Activated T-cell treated with anti-CD3 and anti-CD28 coated beads, Interleukin-2, amount 50 U/mL, for 72 hours (primary cell): ENCODE measurements at regions not wholly inside any gene's neighbourhood (a gene's known extent, or its start where the extent isn't known, plus 50 kb on each side); places are given as distances from the start of the nearest gene placed in this dataset.

Source experiments
- ATAC-seq, 2 donors: fragments of 150-1000 bp; cut with Tn5 transposase; replicated peaks in 1 of 2; 2 replicates each; pipeline ENCODE4 v1.10.0; 2021; ENCODE audit warnings: moderate library complexity in 2 of 2, mild to moderate bottlenecking in 1 of 2
- DNase-seq, 2 donors: peaks; one replicate each; pipeline ENCODE4 v3.0.0; 2021 to 2022; ENCODE audit warnings: mixed read lengths in 1 of 2
- H3K27ac Mint-ChIP-seq: one replicate; pipeline ENCODE4 v1.8.0; 2022; ENCODE audit warnings: mild to moderate bottlenecking, moderate library complexity, mixed read lengths
- H3K27me3 Mint-ChIP-seq: one replicate; pipeline ENCODE4 v1.8.0; 2022; ENCODE audit warnings: low read depth, mixed read lengths
- H3K36me3 Mint-ChIP-seq, 2 donors: one replicate each; pipeline ENCODE4 v1.8.0; 2022; ENCODE audit warnings: mixed read lengths in 2 of 2, mild to moderate bottlenecking in 1 of 2; ENCODE audit not compliant: insufficient read depth in 2 of 2
- H3K4me1 Mint-ChIP-seq: one replicate; pipeline ENCODE4 v1.8.0; 2022; ENCODE audit warnings: low read depth, mixed read lengths
- H3K4me3 Mint-ChIP-seq, 2 donors: one replicate each; pipeline ENCODE4 v1.8.0; 2022; ENCODE audit warnings: mild to moderate bottlenecking in 2 of 2, mixed read lengths in 2 of 2, moderate library complexity in 2 of 2
- H3K9me3 Mint-ChIP-seq, 2 donors: one replicate each; pipeline ENCODE4 v1.8.0; 2022; ENCODE audit warnings: mixed read lengths in 2 of 2

DNA sequence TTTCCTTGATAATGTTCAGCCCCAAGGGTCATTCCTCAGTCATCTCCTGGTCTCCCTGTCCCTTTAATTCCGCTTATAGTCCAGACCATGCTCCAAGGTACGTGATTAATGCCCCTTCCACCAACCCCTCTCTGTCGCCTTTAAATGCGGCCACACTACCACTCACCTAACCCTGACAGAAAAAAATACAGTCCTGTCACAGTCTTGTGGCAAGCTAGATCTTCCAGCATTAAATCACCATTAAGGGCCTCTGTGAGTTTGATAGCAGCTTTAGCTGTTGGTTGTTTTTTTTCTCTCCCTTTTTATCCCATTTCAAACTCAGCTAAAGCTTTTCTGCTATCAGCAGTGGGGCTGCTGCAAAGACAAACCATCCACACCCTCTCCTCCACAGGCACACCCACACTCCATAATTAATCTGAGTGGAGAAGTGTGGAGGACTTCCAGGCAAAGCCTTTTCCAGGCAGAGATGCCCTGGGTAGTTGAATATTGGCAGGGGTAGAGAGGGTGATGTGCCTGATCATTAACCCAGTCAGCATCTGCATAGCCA lies 522.7 kb upstream of the CLINT1 start:
- DNase-seq, result no peak
- peaks cover 3 to 6% of the 10 kb centered on the region in 2 donors for H3K9me3 Mint-ChIP-seq
- peaks cover 12% of the 10 kb centered on the region for H3K4me1 Mint-ChIP-seq
- no peak for ATAC-seq
- no peaks in the 10 kb centered on the region for H3K27me3 Mint-ChIP-seq
- H3K27ac Mint-ChIP-seq, result no peak overlapping the region
- H3K36me3 Mint-ChIP-seq, result peaks cover 2 to 3% of the 10 kb centered on the region in 2 donors
- no peak overlapping the region for H3K4me3 Mint-ChIP-seq

DNA sequence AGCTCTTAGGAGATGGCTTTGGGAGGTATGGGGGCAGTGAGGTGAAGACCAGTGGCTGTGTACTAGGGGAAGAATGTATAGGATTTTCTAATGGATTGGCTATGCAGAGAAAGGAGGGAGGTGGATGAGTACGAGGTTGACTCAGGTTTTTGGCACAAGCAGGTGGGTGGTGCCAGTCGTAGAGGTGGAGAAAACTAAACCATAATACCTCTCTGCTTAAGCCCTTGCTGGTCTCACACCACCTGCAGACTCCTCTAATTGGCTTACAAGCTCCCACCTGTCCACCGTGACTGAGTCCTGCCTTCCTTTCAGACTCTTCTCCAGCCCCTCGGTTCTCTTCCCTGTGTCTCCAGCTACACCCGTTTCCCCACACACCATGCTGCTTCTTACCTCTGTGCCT lies 521.7 kb upstream of the CLINT1 start:
- no peak for ATAC-seq
- peaks cover 2 to 3% of the 10 kb centered on the region in 2 donors for H3K36me3 Mint-ChIP-seq
- DNase-seq, result no peak
- no peak overlapping the region for H3K27ac Mint-ChIP-seq
- peaks cover 3 to 6% of the 10 kb centered on the region in 2 donors for H3K9me3 Mint-ChIP-seq
- H3K4me3 Mint-ChIP-seq, result no peak overlapping the region
- H3K27me3 Mint-ChIP-seq, result no peaks in the 10 kb centered on the region
- peaks cover 12% of the 10 kb centered on the region for H3K4me1 Mint-ChIP-seq

DNA sequence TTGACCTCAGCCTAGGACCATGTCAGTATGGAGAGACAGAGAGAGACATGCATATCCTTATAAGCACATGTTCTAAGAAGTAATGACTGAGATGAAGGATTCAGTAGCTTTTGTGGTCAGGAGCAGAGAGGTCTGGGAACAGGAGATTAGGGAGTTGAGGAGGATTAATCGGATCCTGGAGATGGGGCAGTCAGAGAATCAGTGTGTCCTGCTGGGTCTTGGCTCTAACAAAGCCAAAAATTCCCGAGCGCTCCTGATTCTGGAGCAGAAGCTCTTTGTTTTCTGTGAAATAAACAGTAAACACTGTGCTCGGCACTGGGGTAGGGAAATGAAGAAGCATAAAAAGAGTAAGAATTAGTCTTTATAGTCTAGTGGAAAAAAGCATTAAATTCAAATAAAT lies 520.0 kb upstream of the CLINT1 start:
- H3K36me3 Mint-ChIP-seq, result peaks cover 0 to 2% of the 10 kb centered on the region in 2 donors
- DNase-seq, result no peak
- H3K27ac Mint-ChIP-seq, result no peak overlapping the region

DNA sequence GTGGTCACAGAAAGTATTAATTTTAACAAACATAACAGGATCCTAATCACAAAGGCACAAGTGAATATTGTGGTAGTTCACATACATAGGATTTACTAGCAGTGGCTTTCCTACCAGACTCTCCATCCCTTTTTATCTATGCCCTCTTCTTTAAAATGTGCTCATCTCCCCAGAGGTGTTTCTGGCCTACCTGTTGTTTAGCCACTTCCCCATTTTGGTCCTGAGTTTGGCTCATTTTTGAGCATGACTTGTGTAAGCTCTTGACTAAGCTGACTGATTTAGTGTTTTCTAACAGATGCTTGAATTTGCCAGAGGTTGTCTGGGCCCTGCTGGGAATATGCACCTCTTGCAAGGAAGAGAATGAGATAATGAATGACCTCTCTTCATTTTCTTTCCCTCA lies 517.7 kb upstream of the CLINT1 start:
- Mint-ChIP-seq H3K36me3 (no peaks in the 10 kb centered on the region), H3K27ac (no peak overlapping the region), H3K9me3 (peaks cover 0 to 2% of the 10 kb centered on the region in 2 donors), H3K4me1 (no peaks in the 10 kb centered on the region), H3K4me3 (no peak overlapping the region), H3K27me3 (no peaks in the 10 kb centered on the region)
- no peak for ATAC-seq
- DNase-seq, result no peak

More for the DNA sequence above, 520.0 kb upstream of the CLINT1 start:
- no peaks in the 10 kb centered on the region for H3K27me3 Mint-ChIP-seq
- no peak overlapping the region for H3K4me3 Mint-ChIP-seq
- H3K9me3 Mint-ChIP-seq, result peaks cover 0 to 2% of the 10 kb centered on the region in 2 donors
- H3K4me1 Mint-ChIP-seq, result peaks cover 6% of the 10 kb centered on the region
- no peak for ATAC-seq

DNA sequence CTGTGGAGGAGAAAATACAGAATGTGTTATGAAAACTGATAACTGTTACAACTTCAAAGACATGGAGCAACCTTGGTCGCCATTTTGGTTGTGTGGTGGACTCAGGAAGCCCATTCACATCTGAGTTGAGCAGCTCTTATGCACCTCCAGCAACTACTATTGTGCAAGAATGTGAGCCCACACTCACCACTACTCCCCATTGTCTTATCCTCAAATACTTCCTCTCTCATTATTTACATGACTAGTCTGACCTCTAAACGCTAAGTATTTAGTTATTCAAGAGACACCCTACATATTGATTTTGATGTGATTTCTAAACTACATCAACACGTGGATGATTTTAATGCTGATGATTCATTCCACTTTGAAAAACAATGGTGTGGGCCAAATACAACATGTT lies 516.6 kb upstream of the CLINT1 start:
- Mint-ChIP-seq H3K4me3 (no peak overlapping the region), H3K27me3 (no peaks in the 10 kb centered on the region), H3K4me1 (no peaks in the 10 kb centered on the region), H3K9me3 (peaks cover 0 to 2% of the 10 kb centered on the region in 2 donors), H3K36me3 (no peaks in the 10 kb centered on the region), H3K27ac (no peak overlapping the region)
- no peak for ATAC-seq
- no peak for DNase-seq

DNA sequence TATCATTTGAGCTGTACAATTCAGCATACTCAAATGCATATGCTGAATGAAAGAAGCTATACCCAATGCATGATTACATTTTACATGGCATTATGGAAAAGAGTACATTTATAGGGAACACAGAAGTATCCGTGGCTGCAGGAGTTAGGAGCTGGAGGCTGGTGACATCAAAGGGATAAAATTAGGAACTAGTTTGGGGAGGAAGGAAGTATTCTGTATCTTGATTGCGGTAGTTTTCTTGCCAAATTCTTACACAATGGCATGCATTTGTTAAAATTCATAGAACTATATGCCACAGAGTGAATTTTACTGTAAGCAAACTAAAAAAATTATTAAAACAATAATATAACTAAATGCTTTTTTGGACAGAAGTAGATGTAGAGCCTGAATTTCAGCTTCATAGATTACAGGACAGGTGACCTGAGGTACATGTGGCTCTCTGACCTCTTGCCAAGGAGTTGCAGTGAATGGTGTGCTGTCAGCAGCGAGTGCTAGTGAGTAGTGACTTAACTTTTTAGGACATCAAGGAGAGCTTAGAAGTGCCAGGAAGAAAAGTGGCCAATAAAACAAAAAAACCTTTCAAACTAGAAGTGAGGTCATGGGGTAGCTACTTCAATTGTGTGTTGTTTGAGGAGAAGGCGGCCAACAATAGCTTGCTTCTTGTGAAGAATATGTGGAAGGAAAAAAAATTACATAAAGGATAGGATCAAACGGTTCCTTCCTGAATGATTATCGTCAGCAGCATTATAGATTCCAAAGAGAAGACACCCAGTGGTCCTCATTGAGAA lies 514.9 kb upstream of the CLINT1 start:
- DNase-seq (no peak), ATAC-seq (no peak)
- Mint-ChIP-seq H3K4me3 (no peak overlapping the region), H3K27ac (no peak overlapping the region), H3K27me3 (no peaks in the 10 kb centered on the region), H3K9me3 (peaks cover 0 to 2% of the 10 kb centered on the region in 2 donors), H3K36me3 (no peaks in the 10 kb centered on the region), H3K4me1 (no peaks in the 10 kb centered on the region)

DNA sequence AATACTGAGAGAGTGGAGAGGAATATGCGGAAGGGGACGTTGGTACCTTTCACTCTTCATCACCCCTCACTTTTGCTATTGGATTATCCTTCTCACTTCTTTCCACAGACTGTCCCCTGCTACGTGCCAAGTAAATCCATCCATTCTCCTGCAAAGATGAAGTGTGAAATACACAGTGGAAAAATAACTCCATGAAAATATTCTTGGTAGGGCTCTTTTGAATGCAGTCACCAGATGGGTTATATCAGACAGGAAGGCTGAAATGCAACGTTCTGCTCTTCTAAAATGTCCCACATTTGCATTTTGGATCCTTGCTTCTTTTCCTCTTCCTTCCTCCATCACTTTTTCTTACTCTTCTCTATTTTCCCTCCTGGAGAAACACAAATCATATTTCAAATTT lies 510.3 kb upstream of the CLINT1 start:
- Mint-ChIP-seq H3K4me3 (no peak overlapping the region), H3K27ac (no peak overlapping the region), H3K27me3 (no peaks in the 10 kb centered on the region), H3K4me1 (no peaks in the 10 kb centered on the region), H3K9me3 (no peaks in the 10 kb centered on the region), H3K36me3 (no peaks in the 10 kb centered on the region)
- no peak for DNase-seq
- ATAC-seq, result no peak

DNA sequence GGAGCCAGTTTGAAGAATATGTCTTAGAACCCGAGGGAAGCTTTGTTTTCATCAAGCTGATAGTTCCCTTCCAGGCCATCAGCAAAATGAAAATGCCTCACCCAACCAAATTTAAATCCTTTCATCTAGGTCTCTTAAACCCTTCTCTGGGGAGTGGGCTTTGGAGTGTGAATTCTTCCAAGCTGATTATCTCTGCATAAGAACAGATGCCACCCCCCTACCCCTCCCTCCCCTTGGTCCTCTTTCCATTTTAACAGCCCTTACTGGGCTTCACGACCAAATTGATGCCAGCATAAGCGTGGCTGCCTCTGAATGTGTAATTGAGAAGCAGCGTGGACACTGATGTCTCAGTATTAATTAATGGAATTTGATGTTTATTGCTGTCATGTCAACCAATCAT lies 509.7 kb upstream of the CLINT1 start:
- Mint-ChIP-seq H3K27ac (no peak overlapping the region), H3K36me3 (no peaks in the 10 kb centered on the region), H3K4me1 (no peaks in the 10 kb centered on the region), H3K9me3 (no peaks in the 10 kb centered on the region), H3K27me3 (no peaks in the 10 kb centered on the region), H3K4me3 (no peak overlapping the region)
- no peak for DNase-seq
- no peak for ATAC-seq

DNA sequence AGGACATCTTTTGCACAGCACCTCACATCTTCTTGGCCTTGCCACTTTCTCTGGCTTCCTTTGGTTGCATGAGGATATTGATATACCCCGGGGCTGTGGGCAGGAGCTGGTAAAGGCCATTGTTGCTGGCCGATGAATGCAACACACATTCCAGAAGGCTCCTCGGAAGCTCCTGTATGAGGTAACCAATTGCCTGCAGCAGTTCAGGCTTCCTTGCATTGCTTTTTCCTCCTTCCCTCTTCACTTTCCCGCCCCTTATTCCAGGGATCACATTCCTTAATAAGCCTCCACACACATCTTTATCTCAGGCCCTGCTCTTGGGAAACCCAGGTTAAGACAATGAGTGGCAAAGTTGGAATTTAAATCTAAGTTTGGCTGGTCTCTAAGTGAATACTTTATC lies 505.4 kb upstream of the CLINT1 start:
- Mint-ChIP-seq H3K36me3 (no peaks in the 10 kb centered on the region), H3K4me3 (no peak overlapping the region), H3K27ac (no peak overlapping the region), H3K9me3 (no peaks in the 10 kb centered on the region), H3K27me3 (no peaks in the 10 kb centered on the region), H3K4me1 (no peaks in the 10 kb centered on the region)
- ATAC-seq (no peak), DNase-seq (no peak)

DNA sequence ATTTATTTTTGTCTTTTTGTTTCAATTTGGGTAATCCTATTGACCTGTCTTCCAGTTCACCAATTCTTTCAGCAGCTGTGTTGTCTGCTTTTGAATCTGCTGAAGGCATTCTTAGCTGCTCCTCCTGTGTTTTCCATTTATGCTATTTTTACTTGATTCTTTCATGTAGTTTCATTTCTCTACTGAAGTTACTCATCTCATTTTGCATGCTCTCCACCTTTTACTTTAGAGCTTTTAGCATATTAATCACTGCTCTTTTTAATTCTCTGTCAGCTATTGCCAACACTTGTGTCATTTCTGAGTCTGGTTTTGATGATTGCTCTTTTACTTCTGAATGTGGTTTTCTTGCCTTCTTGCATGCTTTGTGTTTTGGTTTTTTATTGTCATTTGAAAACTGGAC lies 496.0 kb upstream of the CLINT1 start:
- Mint-ChIP-seq H3K9me3 (peaks cover 7% of the 10 kb centered on the region in 2 donors), H3K4me1 (peaks cover 15% of the 10 kb centered on the region), H3K4me3 (no peak overlapping the region), H3K27me3 (no peaks in the 10 kb centered on the region), H3K27ac (peak overlapping the region; percentile 52), H3K36me3 (peaks cover 7 to 8% of the 10 kb centered on the region in 2 donors)
- ATAC-seq (peak; percentile 91 to 93), DNase-seq (no peak)

DNA sequence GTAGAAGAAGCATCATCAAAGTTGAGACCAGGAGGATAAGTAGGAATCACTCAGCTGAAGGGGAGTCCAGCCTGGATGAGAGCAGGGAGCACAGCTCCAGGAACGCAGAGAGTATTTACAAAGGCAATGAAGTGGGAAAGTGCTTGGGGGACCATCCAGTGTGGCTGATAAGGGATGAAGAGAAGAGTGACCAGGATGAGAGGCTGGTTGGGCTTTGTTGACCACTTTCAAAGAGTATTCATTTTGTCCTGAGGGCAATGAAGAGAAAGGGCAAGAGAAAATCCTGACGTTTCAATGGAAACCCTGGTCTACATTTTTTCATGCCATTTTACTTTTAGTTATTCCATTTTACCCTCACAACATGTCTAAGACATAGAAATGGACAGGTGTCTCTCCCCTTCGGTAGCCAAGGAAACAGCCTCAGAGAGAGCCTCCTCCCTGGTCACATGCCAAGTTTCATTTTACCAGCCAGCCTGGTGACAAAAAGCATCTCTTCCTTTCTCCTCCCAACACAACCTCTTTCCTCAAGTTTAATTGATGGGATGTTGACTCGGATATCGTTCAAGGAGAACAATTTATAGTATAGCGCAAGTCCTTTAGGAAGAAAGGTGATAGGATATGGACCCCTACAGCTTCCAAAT lies 492.7 kb upstream of the CLINT1 start:
- DNase-seq (no peak), ATAC-seq (no peak)
- H3K9me3 Mint-ChIP-seq, result peaks cover 7% of the 10 kb centered on the region in 2 donors
- H3K4me3 Mint-ChIP-seq, result no peak overlapping the region
- no peak overlapping the region for H3K27ac Mint-ChIP-seq
- H3K36me3 Mint-ChIP-seq, result peaks cover 7 to 8% of the 10 kb centered on the region in 2 donors
- H3K27me3 Mint-ChIP-seq, result no peaks in the 10 kb centered on the region
- peaks cover 15% of the 10 kb centered on the region for H3K4me1 Mint-ChIP-seq

DNA sequence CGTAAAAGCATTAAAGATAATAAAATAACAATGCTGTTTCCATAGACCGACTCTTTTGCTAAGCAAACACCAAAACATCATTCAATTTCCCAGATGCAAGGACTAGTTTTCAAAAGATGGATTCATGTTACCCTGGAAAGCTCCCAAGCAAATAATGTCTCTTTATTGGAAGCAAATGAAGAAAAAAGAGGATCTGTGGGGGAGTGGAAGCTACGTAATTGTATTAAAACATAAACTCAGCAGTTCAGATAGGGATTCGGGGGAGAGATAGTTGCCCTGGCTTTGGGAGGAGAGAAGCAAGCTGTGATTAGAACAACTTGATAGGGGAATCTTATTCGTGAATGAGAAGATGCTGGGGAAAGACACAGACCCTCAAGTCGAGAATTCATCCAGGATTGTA lies 491.0 kb upstream of the CLINT1 start:
- DNase-seq (no peak), ATAC-seq (no peak)
- no peaks in the 10 kb centered on the region for H3K27me3 Mint-ChIP-seq
- H3K27ac Mint-ChIP-seq, result no peak overlapping the region
- H3K4me1 Mint-ChIP-seq, result peaks cover 5% of the 10 kb centered on the region
- H3K36me3 Mint-ChIP-seq, result peaks cover 5% of the 10 kb centered on the region in 2 donors
- H3K4me3 Mint-ChIP-seq, result no peak overlapping the region
- H3K9me3 Mint-ChIP-seq, result peaks cover 5 to 6% of the 10 kb centered on the region in 2 donors

DNA sequence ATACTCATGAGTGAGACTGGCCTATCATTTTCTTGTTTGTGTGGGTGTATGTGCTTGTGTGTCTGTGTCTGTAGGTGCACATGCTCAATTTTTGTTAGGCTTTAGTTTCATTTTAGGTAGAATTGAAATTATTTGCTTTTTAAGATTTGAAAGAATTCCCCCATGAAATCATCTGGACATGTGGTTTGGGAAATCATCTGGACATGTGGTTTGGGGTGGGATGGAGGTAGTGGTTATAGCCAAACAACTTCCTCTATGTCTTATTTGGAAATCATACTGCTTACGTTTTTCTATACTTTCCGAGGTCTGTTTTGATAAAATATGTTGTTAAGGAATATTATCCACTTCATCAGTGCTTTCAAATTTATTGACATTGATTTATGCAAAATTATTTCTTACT lies 485.4 kb upstream of the CLINT1 start:
- H3K27ac Mint-ChIP-seq, result no peak overlapping the region
- H3K27me3 Mint-ChIP-seq, result no peaks in the 10 kb centered on the region
- H3K36me3 Mint-ChIP-seq, result peaks cover 0 to 1% of the 10 kb centered on the region in 2 donors
- DNase-seq (no peak), ATAC-seq (no peak)
- H3K4me1 Mint-ChIP-seq, result no peaks in the 10 kb centered on the region
- H3K9me3 Mint-ChIP-seq, result peaks cover 0 to 2% of the 10 kb centered on the region in 2 donors
- no peak overlapping the region for H3K4me3 Mint-ChIP-seq
